ENCODE measurements at regions not wholly inside any gene's neighbourhood (a gene's known extent, or its start where the extent isn't known, plus 50 kb on each side); places are given as distances from the start of the nearest gene placed in this dataset.

- FAIRE-seq (no peak), DNase-seq (ENCODE audit: extremely low read depth in 1 of 4, low spot score in 3 of 4) (no peak), ATAC-seq (no peak)
- no peak overlapping the region for H3K27ac ChIP-seq (ENCODE audit: extremely low read depth, low read depth, low read length)
- 0% methylated on average over 2 of the region's 2 CpGs for WGBS (ENCODE audit: insufficient coverage, low coverage, missing lambda C conversion rate)
- in situ Hi-C loops (cut with MboI) (no loop called here), intact Hi-C loops (cut with micrococcal nuclease) (no loop called here)
- no peak overlapping the region for H2AFZ ChIP-seq (ENCODE audit: low read depth, low read length)
- no peak overlapping the region for H3K4me2 ChIP-seq (ENCODE audit: insufficient read depth, low read length)
- H3K9me1 ChIP-seq (ENCODE audit: control insufficient read depth, insufficient read depth, low read length), result no peaks in the 10 kb centered on the region
- POLR2A ChIA-PET, result no interaction called here
- H3K79me2 ChIP-seq (ENCODE audit: control insufficient read depth, insufficient read depth, low read length), result no peaks in the 10 kb centered on the region
- no peaks in the 10 kb centered on the region for H3K36me3 ChIP-seq (ENCODE audit: control insufficient read depth, insufficient read depth, low read length)
- H3K9me3 ChIP-seq (replicated peaks; ENCODE audit: control insufficient read depth, insufficient read depth, low read depth, low read length), result peaks cover 3% of the 10 kb centered on the region; the same call in 1 of the 2 replicates
- H4K20me1 ChIP-seq (replicated peaks; ENCODE audit: control insufficient read depth, insufficient read depth, low read length), result no peaks in the 10 kb centered on the region
- no peaks in the 10 kb centered on the region for H3K27me3 ChIP-seq (ENCODE audit: control insufficient read depth in 2 of 2, insufficient read depth in 2 of 2, low read length in 2 of 2)
- H3K4me3 ChIP-seq, result no peak overlapping the region
- CTCF ChIA-PET (ENCODE audit: low intra/inter-chr PET ratio), result no interaction called here
- no peak overlapping the region for H3K9ac ChIP-seq (ENCODE audit: insufficient read depth in 1 of 2, low read depth in 2 of 2, low read length in 2 of 2)
- TF ChIP-seq YBX1 (IDR thresholded peaks at IDR 0.05), result no peak
- TF ChIP-seq VEZF1 (CRISPR knock-in tag; IDR thresholded peaks at IDR 0.05), result no peak
- TF ChIP-seq BRD4 (IDR thresholded peaks at IDR 0.05), result no peak
- TF ChIP-seq PCBP1 (IDR thresholded peaks at IDR 0.05; ENCODE audit: low read depth, low read length, poor library complexity, severe bottlenecking), result no peak
- no peak for TF ChIP-seq SP2 (IDR thresholded peaks at IDR 0.05; ENCODE audit: extremely low read depth, low read depth, low read length, poor library complexity, severe bottlenecking)
- TF ChIP-seq E2F8 (IDR thresholded peaks at IDR 0.05; ENCODE audit: low read depth, partially characterized antibody), result no peak
- TF ChIP-seq, protein P1, sequence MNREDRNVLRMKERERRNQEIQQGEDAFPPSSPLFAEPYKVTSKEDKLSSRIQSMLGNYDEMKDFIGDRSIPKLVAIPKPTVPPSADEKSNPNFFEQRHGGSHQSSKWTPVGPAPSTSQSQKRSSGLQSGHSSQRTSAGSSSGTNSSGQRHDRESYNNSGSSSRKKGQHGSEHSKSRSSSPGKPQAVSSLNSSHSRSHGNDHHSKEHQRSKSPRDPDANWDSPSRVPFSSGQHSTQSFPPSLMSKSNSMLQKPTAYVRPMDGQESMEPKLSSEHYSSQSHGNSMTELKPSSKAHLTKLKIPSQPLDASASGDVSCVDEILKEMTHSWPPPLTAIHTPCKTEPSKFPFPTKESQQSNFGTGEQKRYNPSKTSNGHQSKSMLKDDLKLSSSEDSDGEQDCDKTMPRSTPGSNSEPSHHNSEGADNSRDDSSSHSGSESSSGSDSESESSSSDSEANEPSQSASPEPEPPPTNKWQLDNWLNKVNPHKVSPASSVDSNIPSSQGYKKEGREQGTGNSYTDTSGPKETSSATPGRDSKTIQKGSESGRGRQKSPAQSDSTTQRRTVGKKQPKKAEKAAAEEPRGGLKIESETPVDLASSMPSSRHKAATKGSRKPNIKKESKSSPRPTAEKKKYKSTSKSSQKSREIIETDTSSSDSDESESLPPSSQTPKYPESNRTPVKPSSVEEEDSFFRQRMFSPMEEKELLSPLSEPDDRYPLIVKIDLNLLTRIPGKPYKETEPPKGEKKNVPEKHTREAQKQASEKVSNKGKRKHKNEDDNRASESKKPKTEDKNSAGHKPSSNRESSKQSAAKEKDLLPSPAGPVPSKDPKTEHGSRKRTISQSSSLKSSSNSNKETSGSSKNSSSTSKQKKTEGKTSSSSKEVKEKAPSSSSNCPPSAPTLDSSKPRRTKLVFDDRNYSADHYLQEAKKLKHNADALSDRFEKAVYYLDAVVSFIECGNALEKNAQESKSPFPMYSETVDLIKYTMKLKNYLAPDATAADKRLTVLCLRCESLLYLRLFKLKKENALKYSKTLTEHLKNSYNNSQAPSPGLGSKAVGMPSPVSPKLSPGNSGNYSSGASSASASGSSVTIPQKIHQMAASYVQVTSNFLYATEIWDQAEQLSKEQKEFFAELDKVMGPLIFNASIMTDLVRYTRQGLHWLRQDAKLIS (CRISPR knock-in tag; IDR thresholded peaks at IDR 0.05), result no peak
- TF ChIP-seq C11orf30 (IDR thresholded peaks at IDR 0.05; ENCODE audit: low read depth), result no peak
- no peak for TF ChIP-seq ZNF347 (CRISPR knock-in tag; IDR thresholded peaks at IDR 0.05; ENCODE audit: low read depth)
- TF ChIP-seq KHSRP (IDR thresholded peaks at IDR 0.05), result no peak
- no peak for TF ChIP-seq SRSF1 (IDR thresholded peaks at IDR 0.05; ENCODE audit: low read depth, low read length)
- no peak for TF ChIP-seq FOSL1 (tag; conservative IDR thresholded peaks at IDR 0.05)
- H3K4me1 ChIP-seq (replicated peaks in 1 of 2; ENCODE audit: control insufficient read depth in 2 of 2, insufficient read depth in 2 of 2, low read length in 2 of 2), result no peaks in the 10 kb centered on the region
- BruUV-seq (replicated peaks), result no TSS peak
Observed at GRCh38 chr5:145407300-145408047, 427.7 kb downstream of the PRELID2 start.

Measured in K562 (cell line).